H9 (cell line): ENCODE measurements at regions not wholly inside any gene's neighbourhood (a gene's known extent, or its start where the extent isn't known, plus 50 kb on each side); places are given as distances from the start of the nearest gene placed in this dataset.

Source experiments
- DNase-seq: peaks from one replicate; pipeline ENCODE4 v3.0.0-alpha.2; 2017
- H2AFZ ChIP-seq: one replicate; pipeline ENCODE4 v1.6.1; 2013; ENCODE audit warnings: mild to moderate bottlenecking, low read length, control low read depth, moderate library complexity
- H2AK5ac ChIP-seq: 2 replicates; pipeline ENCODE4 v1.6.1; 2013; ENCODE audit warnings: low read length, control low read depth, mixed read lengths; ENCODE audit not compliant: insufficient read length
- H2BK120ac ChIP-seq: one replicate; pipeline ENCODE4 v1.6.1; 2013; ENCODE audit warnings: low read depth, mild to moderate bottlenecking, low read length, control low read depth, inconsistent platforms; ENCODE audit not compliant: poor library complexity, severe bottlenecking
- H2BK12ac ChIP-seq: 2 replicates; pipeline ENCODE4 v1.6.1; 2013; ENCODE audit warnings: low read length, control low read depth, mixed read lengths, low read depth; ENCODE audit not compliant: insufficient read length
- H2BK15ac ChIP-seq: 2 replicates; pipeline ENCODE4 v1.6.1; 2013; ENCODE audit warnings: low read depth, low read length, control low read depth
- H2BK20ac ChIP-seq: one replicate; pipeline ENCODE4 v1.6.1; 2013; ENCODE audit warnings: low read depth, mild to moderate bottlenecking, low read length, control low read depth, inconsistent platforms; ENCODE audit not compliant: poor library complexity, severe bottlenecking
- H2BK5ac ChIP-seq: 2 replicates; pipeline ENCODE4 v1.6.1; 2013; ENCODE audit warnings: low read length, control low read depth, mixed read lengths; ENCODE audit not compliant: insufficient read length
- H3K14ac ChIP-seq: 2 replicates; pipeline ENCODE4 v1.6.1; 2013; ENCODE audit warnings: low read length, control low read depth; ENCODE audit not compliant: insufficient read depth
- H3K18ac ChIP-seq: 2 replicates; pipeline ENCODE4 v1.6.1; 2013; ENCODE audit warnings: low read depth, mild to moderate bottlenecking, mixed read lengths, low read length, control low read depth; ENCODE audit not compliant: insufficient read length
- H3K23ac ChIP-seq: 2 replicates; pipeline ENCODE4 v1.6.1; 2013; ENCODE audit warnings: low read length, control low read depth, mixed read lengths, low read depth; ENCODE audit not compliant: insufficient read length
- H3K23me2 ChIP-seq: 2 replicates; pipeline ENCODE4 v1.6.1; 2013; ENCODE audit warnings: low read depth, mild to moderate bottlenecking, mixed read lengths, low read length, control low read depth; ENCODE audit not compliant: insufficient read length, poor library complexity, severe bottlenecking
- H3K27ac ChIP-seq: 2 replicates; pipeline ENCODE4 v1.5.1; 2013; ENCODE audit warnings: low read length, control low read depth, mixed read lengths, low read depth; ENCODE audit not compliant: insufficient read length
- H3K27me3 ChIP-seq: 2 replicates; pipeline ENCODE4 v1.6.1; 2013; ENCODE audit warnings: low read length, control low read depth, inconsistent platforms; ENCODE audit not compliant: insufficient read depth
- H3K4ac ChIP-seq: 2 replicates; pipeline ENCODE4 v1.6.1; 2013; ENCODE audit warnings: low read depth, mild to moderate bottlenecking, control low read depth, inconsistent platforms, low read length, moderate library complexity
- H3K4me1 ChIP-seq: 2 replicates; pipeline ENCODE4 v1.6.1; 2013; ENCODE audit warnings: low read length, control low read depth, inconsistent platforms; ENCODE audit not compliant: insufficient read depth
- H3K4me2 ChIP-seq: 2 replicates; pipeline ENCODE4 v1.6.1; 2013; ENCODE audit warnings: low read length, control low read depth, mixed read lengths; ENCODE audit not compliant: insufficient read length, insufficient read depth
- H3K56ac ChIP-seq: 2 replicates; pipeline ENCODE4 v1.6.1; 2013; ENCODE audit warnings: low read depth, mild to moderate bottlenecking, mixed read lengths, low read length, control low read depth; ENCODE audit not compliant: insufficient read length
- H3K79me1 ChIP-seq: 2 replicates; pipeline ENCODE4 v1.6.1; 2013; ENCODE audit warnings: low read depth, mild to moderate bottlenecking, moderate library complexity, low read length, control low read depth, inconsistent platforms; ENCODE audit not compliant: insufficient read depth, poor library complexity, severe bottlenecking
- H3K79me2 ChIP-seq: 2 replicates; pipeline ENCODE4 v1.6.1; 2013; ENCODE audit warnings: low read length, control low read depth, inconsistent platforms; ENCODE audit not compliant: insufficient read depth
- H3K9ac ChIP-seq: 2 replicates; pipeline ENCODE4 v1.6.1; 2013; ENCODE audit warnings: low read length, control low read depth, mixed read lengths; ENCODE audit not compliant: insufficient read length; ENCODE audit errors: extremely low read depth
- H3K9me3 ChIP-seq: one replicate; pipeline ENCODE4 v1.6.1; 2013; ENCODE audit warnings: low read depth, low read length, inconsistent platforms; ENCODE audit not compliant: control insufficient read depth
- H3T11ph ChIP-seq: one replicate; pipeline ENCODE4 v1.6.1; 2013; ENCODE audit warnings: mild to moderate bottlenecking, low read length, control low read depth, inconsistent platforms
- H4K20me1 ChIP-seq: one replicate; pipeline ENCODE4 v1.6.1; 2013; ENCODE audit not compliant: control insufficient read depth, insufficient read length, insufficient read depth
- H4K5ac ChIP-seq: 2 replicates; pipeline ENCODE4 v1.6.1; 2013; ENCODE audit warnings: low read depth, mild to moderate bottlenecking, mixed read lengths, low read length, control low read depth; ENCODE audit not compliant: insufficient read length
- H4K8ac ChIP-seq: replicated peaks from 2 replicates; pipeline ENCODE4 v1.6.1; 2013; ENCODE audit warnings: low read length, control low read depth, mixed read lengths, low read depth; ENCODE audit not compliant: insufficient read length
- H4K91ac ChIP-seq: 2 replicates; pipeline ENCODE4 v1.6.1; 2013; ENCODE audit warnings: low read depth, mild to moderate bottlenecking, moderate library complexity, mixed read lengths, low read length, control low read depth; ENCODE audit not compliant: insufficient read length
- H3K27ac Mint-ChIP-seq, 3 experiments: 2 replicates in 2 of 3; 3 replicates in 1 of 3; pipeline ENCODE4 v1.8.0; 2020 to 2021; ENCODE audit warnings: mixed read lengths in 3 of 3, mild to moderate bottlenecking in 1 of 3, moderate library complexity in 1 of 3
- H3K27me3 Mint-ChIP-seq: 2 replicates; pipeline ENCODE4 v1.8.0; 2021; ENCODE audit warnings: low read depth, mild to moderate bottlenecking, moderate library complexity, mixed read lengths
- H3K36me3 Mint-ChIP-seq, 3 experiments: 2 replicates in 2 of 3; 3 replicates in 1 of 3; pipeline ENCODE4 v1.8.0; 2020 to 2021; ENCODE audit warnings: low read depth in 3 of 3, mixed read lengths in 3 of 3; ENCODE audit not compliant: insufficient read depth in 1 of 3
- H3K4me1 Mint-ChIP-seq, 2 experiments: 2 replicates each; pipeline ENCODE4 v1.8.0; 2020; ENCODE audit warnings: mixed read lengths in 2 of 2
- H3K4me3 Mint-ChIP-seq, 2 experiments: 2 replicates in 1 of 2; 3 replicates in 1 of 2; pipeline ENCODE4 v1.8.0; 2020 to 2021; ENCODE audit warnings: mild to moderate bottlenecking in 2 of 2, mixed read lengths in 2 of 2, moderate library complexity in 1 of 2
- H3K9me3 Mint-ChIP-seq, 2 experiments: 2 replicates in 1 of 2; 3 replicates in 1 of 2; pipeline ENCODE4 v1.8.0; 2020; ENCODE audit warnings: mild to moderate bottlenecking in 2 of 2, mixed read lengths in 2 of 2, moderate library complexity in 1 of 2
- WGBS: extraction: QIAGEN DNeasy Blood & Tissue Kit; methylation state at CpG from one replicate; pipeline ENCODE4 v1.1.7; 2013; ENCODE audit warnings: missing lambda C conversion rate, low lambda C conversion rate, mixed read lengths; ENCODE audit not compliant: insufficient read length; ENCODE audit errors: extremely low coverage; 5-methylcytosine and 5-hydroxymethylcytosine counted together
- TF ChIP-seq, protein P1 (sequence below): fragments of 200-600 bp; sonication (generic); conservative IDR thresholded peaks from 3 replicates; pipeline ENCODE4 v1.8.0; 2021; ENCODE audit warnings: antibody characterized with exemption, mild to moderate bottlenecking

DNA sequence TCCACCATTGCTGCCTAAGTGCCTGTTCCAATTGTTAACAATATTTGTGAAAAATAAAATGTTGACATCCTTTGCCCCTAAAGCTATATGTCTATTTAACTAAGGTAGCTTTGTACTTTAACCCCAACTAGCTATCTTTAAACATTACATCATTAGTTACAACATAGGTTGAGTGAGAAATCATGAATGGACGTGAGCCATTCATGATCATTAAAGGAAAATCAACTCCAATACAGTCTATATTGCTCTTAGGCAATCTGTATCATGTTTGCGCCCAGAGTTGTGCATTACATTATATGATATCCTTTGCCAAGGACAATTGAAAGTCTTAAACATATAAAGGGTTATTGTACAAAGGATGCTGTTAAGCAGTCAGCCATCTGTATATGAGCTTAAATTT, 269.6 kb downstream of the ALX1 start:
- Histone ChIP-seq H4K91ac (no peak overlapping the region), H3K9me3 (no peaks in the 10 kb centered on the region), H3K14ac (no peak overlapping the region), H4K8ac (no peak overlapping the region), H3T11ph (no peak overlapping the region), H3K23me2 (no peaks in the 10 kb centered on the region), H3K9ac (no peak overlapping the region), H3K79me2 (no peaks in the 10 kb centered on the region), H3K4me2 (no peak overlapping the region), H3K4me1 (peaks cover 2% of the 10 kb centered on the region; the same call in 1 of the 2 replicates), H2AK5ac (no peak overlapping the region), H2BK120ac (no peak overlapping the region), H4K5ac (no peak overlapping the region), H3K18ac (no peak overlapping the region), H2BK5ac (no peak overlapping the region), H2BK12ac (no peak overlapping the region), H3K27ac (no peak overlapping the region), H2BK15ac (no peak overlapping the region), H3K56ac (no peak overlapping the region), H3K23ac (no peak overlapping the region), H3K4ac (no peak overlapping the region), H2BK20ac (no peak overlapping the region), H4K20me1 (no peaks in the 10 kb centered on the region), H3K79me1 (no peaks in the 10 kb centered on the region), H3K27me3 (no peaks in the 10 kb centered on the region), H2AFZ (no peak overlapping the region)
- Mint-ChIP-seq H3K27ac (no peak overlapping the region; a peak in 1 of 7 replicates), H3K36me3 (no peaks in the 10 kb centered on the region), H3K27me3 (no peaks in the 10 kb centered on the region), H3K4me1 (peaks cover 29 to 32% of the 10 kb centered on the region in 2 experiments), H3K9me3 (no peaks in the 10 kb centered on the region), H3K4me3 (no peak overlapping the region)
- DNase-seq: no peak
- WGBS: no CpG with 5 or more reads among the region's 2 CpGs
- TF ChIP-seq, protein P1, sequence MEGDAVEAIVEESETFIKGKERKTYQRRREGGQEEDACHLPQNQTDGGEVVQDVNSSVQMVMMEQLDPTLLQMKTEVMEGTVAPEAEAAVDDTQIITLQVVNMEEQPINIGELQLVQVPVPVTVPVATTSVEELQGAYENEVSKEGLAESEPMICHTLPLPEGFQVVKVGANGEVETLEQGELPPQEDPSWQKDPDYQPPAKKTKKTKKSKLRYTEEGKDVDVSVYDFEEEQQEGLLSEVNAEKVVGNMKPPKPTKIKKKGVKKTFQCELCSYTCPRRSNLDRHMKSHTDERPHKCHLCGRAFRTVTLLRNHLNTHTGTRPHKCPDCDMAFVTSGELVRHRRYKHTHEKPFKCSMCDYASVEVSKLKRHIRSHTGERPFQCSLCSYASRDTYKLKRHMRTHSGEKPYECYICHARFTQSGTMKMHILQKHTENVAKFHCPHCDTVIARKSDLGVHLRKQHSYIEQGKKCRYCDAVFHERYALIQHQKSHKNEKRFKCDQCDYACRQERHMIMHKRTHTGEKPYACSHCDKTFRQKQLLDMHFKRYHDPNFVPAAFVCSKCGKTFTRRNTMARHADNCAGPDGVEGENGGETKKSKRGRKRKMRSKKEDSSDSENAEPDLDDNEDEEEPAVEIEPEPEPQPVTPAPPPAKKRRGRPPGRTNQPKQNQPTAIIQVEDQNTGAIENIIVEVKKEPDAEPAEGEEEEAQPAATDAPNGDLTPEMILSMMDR: no peak
